Activated CD4-positive, alpha-beta T cell treated with anti-CD3 and anti-CD28 coated beads, Interleukin-2, amount 50 U/mL, for 4 hours (primary cell): ENCODE measurements at regions not wholly inside any gene's neighbourhood (a gene's known extent, or its start where the extent isn't known, plus 50 kb on each side); places are given as distances from the start of the nearest gene placed in this dataset.
A peak's percentile ranks its signal among the peaks of the same experiment; 100 is the strongest.
"Not testable (repeated sequence)": the region's sequence is repeated elsewhere in the genome, so short reads cannot be mapped to it uniquely, and the experiment has no call there.

Source experiments
- DNase-seq, 2 experiments: peaks; one replicate each; pipeline ENCODE4 v3.0.0-alpha.2; 2020

- no peak for DNase-seq
Observed at GRCh38 chrX:11836284-11836683, 78.2 kb downstream of the MSL3 start.

- no peak for DNase-seq
Observed at GRCh38 chrX:11837437-11837836, 79.4 kb downstream of the MSL3 start.

- no peak for DNase-seq
Observed at GRCh38 chrX:11864171-11864570, 106.1 kb downstream of the MSL3 start.

DNA sequence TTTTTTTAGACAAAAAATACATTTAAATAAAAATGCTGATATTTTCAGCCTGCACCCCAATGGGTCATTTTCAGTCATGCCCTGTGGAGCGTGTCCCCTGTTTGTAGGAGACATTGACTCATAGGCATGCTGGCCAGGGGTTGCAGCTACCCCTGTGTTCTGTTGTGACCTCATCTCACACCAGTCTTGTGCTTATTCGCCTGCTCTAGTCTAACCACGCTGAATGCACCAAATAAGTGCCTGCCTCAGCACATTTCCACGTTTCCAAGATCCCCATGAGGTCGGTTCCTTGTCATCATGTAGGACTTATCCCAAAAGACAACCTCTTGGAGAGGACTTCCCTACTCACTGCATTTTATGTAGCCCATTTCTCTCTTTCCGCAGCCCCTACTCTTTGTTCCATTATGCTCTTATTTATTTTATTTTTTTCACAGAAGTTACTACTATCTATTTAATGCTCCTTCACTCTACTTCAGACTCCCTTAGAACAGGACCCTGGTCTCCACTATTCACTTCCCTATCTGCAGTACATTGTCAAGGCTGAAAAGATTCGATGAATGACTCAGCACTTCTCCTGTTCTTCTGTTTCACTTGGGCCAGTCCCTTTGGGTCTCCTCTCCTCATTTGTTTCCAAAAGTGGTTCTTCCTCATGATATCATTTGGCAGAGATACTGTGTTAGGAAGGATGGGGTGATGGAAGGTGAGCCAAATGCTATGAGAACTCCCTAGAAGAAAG is 109.7 kb downstream of the MSL3 start:
- no peak for DNase-seq

- no peak for DNase-seq
Observed at GRCh38 chrX:11870789-11871188, 112.8 kb downstream of the MSL3 start.

DNA sequence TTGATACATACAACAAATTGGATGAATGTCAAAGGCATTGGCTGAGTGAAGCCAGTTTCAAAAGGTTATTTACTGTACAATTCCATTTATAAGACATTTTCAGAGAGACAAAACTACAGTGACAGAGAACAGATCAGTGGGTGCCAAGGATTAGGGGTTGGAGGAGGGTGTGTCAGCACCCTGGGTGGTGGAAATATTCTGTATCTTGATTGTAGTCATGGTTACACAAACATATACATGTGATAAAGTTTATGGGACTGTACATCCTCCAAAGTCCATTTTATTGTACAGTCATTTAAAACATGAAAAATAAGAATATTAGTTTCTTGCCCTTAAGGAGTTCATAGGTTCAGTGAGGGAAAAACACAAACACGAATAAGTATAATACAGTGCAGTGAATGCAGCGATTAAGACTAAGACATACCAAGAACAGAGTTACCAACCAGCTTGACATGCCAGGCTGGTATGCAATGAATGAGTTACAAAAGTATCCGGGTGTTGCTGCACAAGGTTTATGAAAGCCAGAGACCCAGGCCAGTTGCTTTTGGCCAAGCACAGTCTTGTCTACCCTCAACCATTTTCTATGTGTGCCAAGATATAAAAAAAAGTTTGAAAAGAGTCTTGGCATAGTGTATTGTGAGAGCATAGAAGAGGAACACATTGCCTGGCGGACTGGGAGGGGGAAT is 123.6 kb downstream of the MSL3 start:
- no peak for DNase-seq

DNA sequence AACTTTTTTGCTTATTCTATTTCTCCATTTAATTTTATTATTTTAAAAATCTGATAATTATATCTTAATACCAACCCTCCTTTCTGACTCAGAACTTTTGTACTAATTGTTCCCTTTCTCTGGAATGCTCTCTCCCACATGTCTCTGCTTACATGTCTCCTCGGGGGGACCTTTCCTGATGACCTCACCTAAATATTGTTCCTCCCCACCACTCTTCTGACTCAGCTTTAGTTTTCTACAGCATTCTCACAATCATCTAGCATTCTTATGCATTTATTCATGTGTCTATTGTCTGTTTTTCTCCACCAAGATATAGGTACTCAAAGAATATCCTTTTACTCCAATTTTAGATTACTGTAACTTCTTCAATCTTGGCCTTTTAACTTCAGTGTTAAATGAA is 128.7 kb downstream of the MSL3 start:
- no peak for DNase-seq

- no peak for DNase-seq
Observed at GRCh38 chrX:11887175-11887574, 129.1 kb downstream of the MSL3 start.

GRCh38 chrX:11888421-11888820 is 130.4 kb downstream of the MSL3 start:
- DNase-seq, result no peak

- no peak for DNase-seq
Observed at GRCh38 chrX:11889791-11890190, 131.8 kb downstream of the MSL3 start.

DNA sequence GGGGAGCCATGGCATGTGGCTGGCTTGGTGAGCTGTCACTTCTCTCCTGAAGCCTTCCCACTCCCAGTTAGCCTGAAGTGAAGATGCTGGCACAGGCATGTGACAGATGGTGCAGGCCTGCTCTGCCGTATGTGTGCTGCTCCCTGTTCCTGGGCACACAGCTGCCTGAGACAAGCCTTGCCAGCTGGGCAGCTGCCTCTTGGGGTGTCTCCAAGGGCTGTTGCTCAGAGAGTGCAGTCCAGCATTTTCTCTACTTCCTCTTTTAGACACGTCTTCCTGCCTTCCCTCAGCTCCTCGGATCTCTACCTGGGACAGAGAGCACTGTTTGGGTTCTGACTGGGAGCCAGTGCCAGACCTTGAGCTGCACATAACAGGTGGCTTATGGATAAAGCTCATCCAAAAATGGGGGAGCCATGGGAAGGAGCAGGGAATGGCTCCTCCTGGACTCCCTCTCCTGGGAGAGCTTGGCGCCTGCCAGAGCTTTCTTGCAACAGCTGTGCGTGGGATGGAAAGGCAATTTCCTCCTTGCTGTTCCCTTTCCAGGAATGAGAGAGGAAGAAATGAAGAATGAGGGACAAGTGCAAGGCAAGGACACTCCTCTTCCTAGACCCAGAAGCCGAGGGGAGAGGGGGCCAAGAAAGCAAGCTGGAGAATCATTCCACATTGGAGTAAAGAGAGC is 132.9 kb downstream of the MSL3 start:
- DNase-seq, result no peak

GRCh38 chrX:11893933-11894710 is 136.1 kb downstream of the MSL3 start:
- DNase-seq, result no peak

- no peak for DNase-seq
Observed at GRCh38 chrX:11899091-11899490, 141.1 kb downstream of the MSL3 start.

GRCh38 chrX:11905933-11906332 is 147.9 kb downstream of the MSL3 start:
- DNase-seq, result not testable (repeated sequence)

DNA sequence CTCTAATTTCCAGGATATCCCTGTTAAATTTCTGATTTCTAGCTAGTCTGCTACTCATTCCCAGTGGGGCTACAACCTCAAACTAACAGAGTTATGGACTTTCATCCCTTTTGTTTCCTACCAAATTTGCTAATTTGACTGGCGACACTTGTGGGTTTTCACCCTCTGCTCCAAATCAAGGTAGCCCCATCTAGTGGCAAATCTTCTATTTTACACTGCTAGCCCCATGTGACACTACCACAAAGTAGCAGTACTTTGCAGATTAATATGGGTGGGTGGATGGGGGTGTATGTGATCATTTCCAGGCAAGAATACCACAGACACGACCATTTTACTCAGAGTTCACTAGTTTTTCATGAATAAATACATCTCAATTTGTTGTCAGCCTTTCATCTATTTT is 150.3 kb downstream of the MSL3 start:
- peak in 1 of 2 experiments; percentile 1 for DNase-seq

DNA sequence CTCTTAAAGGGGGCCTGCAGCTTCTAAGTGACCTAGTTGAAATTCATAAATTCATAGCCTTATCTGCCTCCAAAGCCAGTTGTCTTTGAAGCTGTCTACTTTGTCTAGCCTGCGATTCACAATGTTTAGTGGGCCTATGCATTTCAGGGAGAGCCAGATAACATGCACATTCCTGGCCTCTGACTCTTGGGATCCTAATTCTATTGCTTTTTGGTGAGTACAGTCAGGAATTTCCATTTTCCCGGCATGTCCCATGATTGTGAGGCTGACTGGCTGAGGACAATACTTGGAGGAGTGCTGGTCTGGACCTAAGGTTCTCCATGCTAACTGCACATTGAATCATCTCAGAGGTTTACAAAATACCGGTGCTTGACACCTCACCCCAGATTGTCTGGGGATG is 155.0 kb downstream of the MSL3 start:
- no peak for DNase-seq

- DNase-seq, result no peak
Observed at GRCh38 chrX:11929476-11929875, 171.4 kb downstream of the MSL3 start.

- no peak for DNase-seq
Observed at GRCh38 chrX:11932423-11932822, 174.4 kb downstream of the MSL3 start.

GRCh38 chrX:11934089-11934488 is 176.1 kb downstream of the MSL3 start:
- no peak for DNase-seq

DNA sequence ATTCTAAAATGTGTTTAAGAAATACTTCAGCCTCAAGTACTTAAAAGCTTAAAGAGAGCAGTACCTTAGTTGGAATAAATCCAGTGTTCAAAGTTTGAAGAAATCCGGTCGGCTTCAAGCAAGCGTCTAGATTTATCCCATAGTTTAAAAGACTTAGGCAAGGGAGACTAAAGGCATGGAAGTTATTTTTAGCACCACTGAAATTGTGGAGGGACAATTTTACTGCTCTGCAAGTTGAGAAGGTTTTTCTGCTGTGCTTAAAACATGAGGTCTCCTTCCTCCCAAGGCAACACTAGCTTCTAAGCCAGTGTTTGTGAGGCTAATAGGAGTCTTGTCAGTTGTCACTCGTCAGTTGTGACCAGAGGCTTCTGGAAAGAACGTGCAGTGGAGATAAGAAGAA is 183.5 kb downstream of the MSL3 start:
- DNase-seq, result no peak

GRCh38 chrX:11944501-11944900 is 186.5 kb downstream of the MSL3 start:
- no peak for DNase-seq

DNA sequence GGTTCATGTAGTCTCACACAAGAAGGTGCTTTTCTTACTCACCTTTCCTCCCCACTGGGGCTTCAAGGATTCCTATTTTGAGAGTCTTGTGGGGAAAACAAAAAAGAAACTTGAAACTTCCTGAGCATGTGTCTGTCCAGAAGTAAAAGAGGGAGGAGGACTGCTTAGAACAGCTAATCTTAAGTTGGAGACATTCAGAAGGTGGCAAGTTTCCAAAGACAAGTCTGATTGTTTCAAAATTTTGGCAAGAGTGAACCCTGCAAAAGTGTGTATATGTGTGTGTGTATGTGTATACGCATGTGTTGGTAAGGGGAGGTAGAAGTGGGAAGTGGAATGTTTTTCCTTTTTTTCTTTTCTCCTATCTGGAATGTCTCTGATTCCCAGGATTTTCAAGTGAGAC is 189.0 kb upstream of the FRMPD4 start:
- no peak for DNase-seq

DNA sequence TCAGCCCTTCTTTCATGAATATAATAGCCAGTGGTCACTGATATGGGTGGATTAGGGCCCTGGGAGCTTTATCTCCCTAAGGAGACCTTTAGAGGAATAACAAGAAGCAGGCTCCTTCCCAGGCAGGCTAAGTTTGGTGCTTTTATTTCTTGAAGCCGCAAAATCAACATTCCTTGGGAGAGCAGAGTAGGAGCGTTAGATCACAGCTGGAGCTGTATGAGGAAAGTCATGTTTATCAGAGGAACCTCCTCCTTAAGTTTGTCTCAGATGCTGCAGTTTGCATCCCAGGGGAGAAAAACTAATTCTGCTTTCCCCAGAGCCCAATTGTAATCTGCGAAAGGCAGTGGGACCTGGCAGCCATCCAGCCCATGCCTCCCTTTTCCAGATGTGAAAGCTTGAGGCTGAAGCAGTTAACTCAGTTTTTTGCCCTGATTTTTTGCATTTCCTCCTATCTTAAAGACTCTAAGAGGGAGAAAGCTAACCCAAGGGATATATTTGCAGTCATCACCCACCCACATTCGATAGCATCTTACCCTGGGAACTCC is 186.0 kb upstream of the FRMPD4 start:
- DNase-seq, result no peak
